Renal cortex interstitium (tissue), 11 donors: ENCODE measurements at regions not wholly inside any gene's neighbourhood (a gene's known extent, or its start where the extent isn't known, plus 50 kb on each side); places are given as distances from the start of the nearest gene placed in this dataset.

ENCODE experiments used
- DNase-seq, 11 donors: peaks; one replicate each; pipeline ENCODE4 v3.0.0-alpha.2; 2013; ENCODE audit warnings: low read depth in 9 of 11, low spot score in 4 of 11; ENCODE audit errors: extremely low read depth in 1 of 11

DNA sequence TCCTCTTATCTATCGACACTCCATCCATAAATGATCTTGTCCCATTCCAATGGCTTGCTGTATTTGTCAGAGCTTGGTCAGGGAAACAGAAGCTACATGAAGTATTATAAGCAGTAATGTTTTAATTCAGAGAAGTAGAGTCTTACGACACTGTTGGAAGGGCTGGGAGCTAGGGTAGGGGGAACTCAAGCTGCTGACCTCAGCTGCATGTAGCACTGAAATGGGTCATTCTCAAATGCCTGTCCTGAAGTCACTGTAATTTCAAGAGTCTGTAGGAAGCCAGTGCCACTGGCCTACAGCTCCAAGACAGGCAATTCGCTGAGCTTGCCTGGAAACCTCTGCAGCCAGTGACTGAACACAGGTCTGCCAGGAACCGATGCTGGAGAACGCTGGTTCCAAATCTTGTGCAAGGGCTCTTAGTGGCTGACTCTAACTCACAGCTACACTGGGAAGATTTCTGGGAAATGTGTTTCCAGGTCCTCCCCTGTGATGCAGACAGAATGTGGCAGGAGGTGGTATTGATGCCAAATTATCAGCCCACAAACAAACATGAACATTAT is 532.4 kb downstream of the CCDC171 start:
- DNase-seq, result no peak

DNA sequence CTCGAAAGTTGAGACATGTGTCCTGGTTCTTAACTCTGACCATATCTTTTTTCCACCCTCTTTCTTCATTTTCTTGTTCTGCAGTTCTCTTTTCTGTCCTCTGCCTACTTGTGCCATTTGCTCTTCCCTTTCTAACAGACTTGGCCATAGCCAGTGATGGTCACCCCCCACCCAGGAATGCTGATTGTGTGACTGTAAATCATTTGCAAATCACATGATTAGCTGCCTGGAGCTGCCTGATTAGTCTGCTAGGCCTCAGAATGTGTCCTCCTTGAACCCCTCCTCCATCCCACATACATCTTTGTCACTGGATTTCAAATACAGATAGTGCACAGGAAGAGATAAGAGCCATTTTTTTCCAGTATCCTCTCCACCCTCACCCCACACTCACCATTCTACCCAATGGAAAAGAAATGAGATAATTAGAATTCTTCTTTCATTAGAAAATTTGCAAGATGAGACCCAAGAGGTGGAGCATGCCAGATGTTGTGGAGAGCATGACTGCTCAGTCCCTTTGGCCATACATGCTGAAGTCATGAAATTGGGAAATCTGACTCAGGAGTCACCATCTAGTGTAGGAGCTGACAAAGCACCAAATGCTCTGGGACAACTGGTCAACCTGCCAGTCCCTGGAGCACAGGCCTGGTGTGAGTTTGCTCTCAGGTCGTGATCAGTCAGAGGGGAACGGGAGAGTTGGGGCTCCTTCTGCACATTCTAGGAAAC is 538.2 kb downstream of the CCDC171 start:
- DNase-seq, result no peak

- DNase-seq, result no peak
Observed at GRCh38 chr9:16092142-16093091, 539.6 kb downstream of the CCDC171 start.

DNA sequence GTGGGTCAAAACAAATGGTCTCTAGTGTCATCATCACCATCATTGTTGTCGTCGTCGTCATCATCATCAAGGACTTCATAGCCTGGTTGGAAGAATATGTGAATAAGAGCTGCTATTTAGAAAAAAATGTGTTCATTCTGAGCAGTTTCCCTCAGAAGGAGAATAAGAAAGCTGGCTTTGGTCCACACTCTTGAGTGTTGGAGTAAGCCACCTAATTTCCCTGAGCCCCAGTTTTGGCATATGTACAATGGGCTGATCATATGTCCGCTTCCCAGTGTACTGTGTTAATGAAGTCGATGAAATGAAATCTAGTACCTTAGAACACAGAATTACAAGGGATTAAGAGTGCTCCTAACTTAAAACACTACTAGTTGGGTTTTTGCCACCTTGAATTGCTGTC is 545.5 kb downstream of the CCDC171 start:
- DNase-seq, result no peak

- DNase-seq, result no peak
Observed at GRCh38 chr9:16099732-16100536, 547.1 kb downstream of the CCDC171 start.

DNA sequence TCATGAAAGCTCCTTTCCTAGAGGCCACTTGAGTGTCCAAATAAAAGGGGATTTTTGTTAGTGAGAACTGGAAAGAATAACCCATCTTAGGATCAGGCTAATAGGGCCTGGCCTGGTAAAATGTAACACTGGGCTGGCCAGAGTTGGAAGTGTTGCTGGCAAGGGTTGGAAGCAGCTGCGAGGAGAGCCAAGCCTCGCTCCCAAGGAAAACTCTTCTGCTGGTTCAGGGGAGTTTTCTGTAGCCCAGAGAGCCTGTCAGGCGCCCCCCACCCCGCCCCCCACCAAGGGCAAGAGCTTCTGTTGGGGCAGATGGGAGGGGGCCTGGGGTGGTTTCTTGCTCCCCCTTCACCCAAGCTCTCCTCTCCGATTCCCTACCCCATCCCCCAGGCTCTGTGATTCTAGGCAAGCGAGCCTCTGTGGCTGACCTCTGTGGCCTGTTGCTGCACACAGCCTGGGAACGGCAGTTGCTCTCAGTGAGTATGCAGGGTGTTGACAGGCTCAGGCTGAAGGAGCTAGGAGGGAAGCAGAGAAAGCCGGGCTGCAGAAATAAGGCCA is 547.8 kb downstream of the CCDC171 start:
- DNase-seq, result no peak

DNA sequence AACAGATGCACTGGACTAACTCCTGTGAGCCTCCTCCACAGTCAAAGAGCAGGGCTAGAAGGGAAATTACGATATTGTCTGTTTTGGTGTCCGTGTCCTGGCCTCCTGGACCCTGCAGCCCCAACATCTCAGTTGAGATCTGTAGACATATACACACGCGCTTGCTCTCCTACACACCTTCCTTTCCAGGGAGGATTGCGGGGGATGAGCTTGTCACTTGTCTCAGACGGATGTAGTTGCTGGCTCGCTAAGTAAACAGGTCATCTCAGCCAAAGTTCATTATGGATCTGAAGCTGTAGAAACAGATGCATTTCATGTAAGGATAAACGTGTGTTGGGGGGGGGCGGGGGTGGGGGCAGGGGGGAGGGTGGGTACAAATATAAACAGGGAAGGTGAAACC is 549.3 kb downstream of the CCDC171 start:
- peak in 2 of 11 donors; percentile 46 to 49 for DNase-seq

GRCh38 chr9:16103620-16104397 is 551.0 kb downstream of the CCDC171 start:
- DNase-seq, result peak in 6 of 11 donors; percentile 54 to 64 (median 60)

DNA sequence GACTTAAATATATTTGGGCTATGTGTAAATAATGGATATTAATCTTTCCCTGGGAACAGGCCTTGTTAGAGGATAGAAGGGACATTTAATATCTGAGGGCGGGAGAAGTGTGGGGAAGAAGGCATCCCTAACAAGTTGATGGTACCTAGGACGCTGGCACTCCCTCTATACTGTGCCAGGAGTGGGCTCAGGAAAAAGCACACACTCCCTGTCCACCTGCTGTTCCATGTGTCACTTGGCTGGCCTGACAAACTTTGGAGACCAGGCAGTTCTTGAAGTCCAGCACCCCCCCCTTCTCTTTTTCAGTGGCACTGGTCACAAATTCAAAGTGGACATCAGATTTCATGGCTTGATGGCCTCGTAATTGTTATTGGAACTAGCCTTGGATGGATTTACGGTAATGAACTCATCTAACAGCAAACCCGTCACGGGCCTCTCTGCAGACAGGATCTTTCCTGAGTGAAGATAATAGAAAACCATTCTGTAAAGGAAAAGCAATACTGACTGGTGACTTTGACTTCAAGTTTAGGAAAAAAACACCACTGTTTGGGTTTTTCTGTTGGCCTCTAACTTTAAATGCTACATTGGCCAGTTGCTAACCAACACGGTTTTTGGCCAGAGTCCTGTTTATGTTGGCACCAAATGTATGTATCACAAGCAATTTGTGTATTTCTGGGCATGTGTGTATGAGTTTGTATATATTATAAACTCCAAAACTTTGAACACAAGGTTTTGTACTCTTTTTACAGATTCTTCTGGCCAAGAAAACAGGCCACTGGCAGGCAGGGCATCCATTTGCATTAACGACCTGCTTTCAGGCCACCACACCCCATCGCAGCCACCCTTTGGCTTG is 552.6 kb downstream of the CCDC171 start:
- DNase-seq, result no peak

DNA sequence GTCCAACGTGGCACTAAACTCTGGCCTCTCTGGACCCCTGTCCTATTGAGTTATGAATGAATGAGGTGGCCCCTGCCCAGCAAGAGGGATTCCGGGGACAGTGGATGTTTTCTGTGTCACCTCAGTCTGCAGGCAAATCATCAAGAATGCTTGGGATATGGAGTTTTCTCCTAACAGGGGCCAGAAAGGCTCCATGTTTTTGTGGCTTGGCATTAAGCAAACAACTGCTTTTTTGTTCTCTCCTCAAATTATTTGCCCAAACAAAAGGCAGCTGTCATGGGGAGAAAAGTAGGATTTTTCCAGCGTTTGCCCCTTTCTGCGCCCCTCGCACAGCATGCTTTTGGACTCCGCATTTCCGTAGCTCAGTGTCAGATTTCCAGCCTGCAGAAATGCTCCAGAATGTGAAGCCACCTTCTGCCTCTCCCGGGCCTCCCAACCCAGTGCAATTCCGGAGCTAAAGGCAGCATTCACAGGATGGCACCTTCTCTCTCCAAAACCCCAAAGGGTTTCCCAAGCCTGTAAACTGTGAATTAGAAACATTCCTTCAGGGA is 553.3 kb downstream of the CCDC171 start:
- no peak for DNase-seq

- DNase-seq, result no peak
Observed at GRCh38 chr9:16112116-16112515, 559.3 kb downstream of the CCDC171 start.

GRCh38 chr9:16115994-16116393 is 563.2 kb downstream of the CCDC171 start:
- DNase-seq, result no peak

DNA sequence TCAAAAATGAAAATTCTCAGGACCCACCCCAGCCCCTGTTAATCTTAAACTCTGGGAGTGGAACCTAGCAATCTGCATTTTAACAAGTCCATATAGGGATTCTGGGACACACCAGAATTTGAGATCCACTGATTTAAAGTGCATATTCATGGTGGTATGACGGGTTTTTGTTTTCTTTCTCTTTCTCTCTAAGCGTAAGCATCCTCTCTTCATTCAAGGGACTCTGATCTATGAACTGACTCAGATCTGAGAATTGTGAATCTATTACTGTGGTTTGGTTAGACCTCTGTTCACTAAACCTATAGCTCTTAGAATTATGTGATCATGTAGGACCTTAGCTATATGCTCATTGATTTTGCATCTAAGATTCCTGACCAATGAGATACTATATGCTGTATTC is 565.2 kb downstream of the CCDC171 start:
- no peak for DNase-seq

- no peak for DNase-seq
Observed at GRCh38 chr9:16119261-16120230, 566.7 kb downstream of the CCDC171 start.

DNA sequence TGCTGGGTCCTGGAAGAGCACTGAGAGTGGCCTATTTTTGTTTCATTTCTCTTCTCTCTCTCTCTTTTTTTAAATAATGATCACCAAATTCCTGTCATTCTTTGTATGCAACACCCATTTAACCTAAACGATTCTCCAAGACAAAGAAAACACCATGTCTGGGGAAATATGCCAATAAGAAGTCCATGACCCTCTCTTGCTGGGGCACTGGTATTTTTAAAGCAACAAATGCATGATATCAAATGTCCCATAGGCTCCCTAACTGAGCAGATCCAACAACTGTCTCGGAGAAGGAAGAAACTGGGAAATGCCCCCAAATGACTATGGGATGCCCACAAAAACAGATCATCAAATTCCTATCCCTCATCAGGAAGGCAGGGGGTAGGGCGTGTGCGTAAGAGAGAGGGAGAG is 567.4 kb downstream of the CCDC171 start:
- no peak for DNase-seq

GRCh38 chr9:16120727-16121126 is 567.9 kb downstream of the CCDC171 start:
- DNase-seq, result no peak
